Kidney (tissue), 13 donors: ENCODE measurements at regions not wholly inside any gene's neighbourhood (a gene's known extent, or its start where the extent isn't known, plus 50 kb on each side); places are given as distances from the start of the nearest gene placed in this dataset.

Source experiments
- DNase-seq, 5 donors: peaks; one replicate each; pipeline ENCODE4 v3.0.0-alpha.2; 2013 to 2020
- FAIRE-seq: peaks from 2 replicates; lab custom pipeline; 2012; peaks lifted over from hg19 to GRCh38; lab: Jason Lieb, UNC
- H3K27ac ChIP-seq, 2 donors: one replicate each; pipeline ENCODE4 v1.7.0; 2013; ENCODE audit warnings: low read depth in 2 of 2, low read length in 2 of 2, inconsistent platforms in 1 of 2
- H3K27me3 ChIP-seq: one replicate; pipeline ENCODE4 v1.7.1; 2013; ENCODE audit warnings: low read length, inconsistent platforms; ENCODE audit not compliant: control insufficient read depth, insufficient read depth
- H3K36me3 ChIP-seq, 3 donors: one replicate each; pipeline versions ENCODE4 v1.7.0 to v1.7.1; 2013; ENCODE audit warnings: low read length in 3 of 3, control low read depth in 1 of 3, inconsistent platforms in 1 of 3; ENCODE audit not compliant: insufficient read depth in 3 of 3, control insufficient read depth in 2 of 3
- H3K4me1 ChIP-seq, 3 donors: one replicate each; pipeline versions ENCODE4 v1.7.0 to v1.7.1; 2013; ENCODE audit warnings: low read length in 3 of 3, inconsistent platforms in 1 of 3, low read depth in 1 of 3; ENCODE audit not compliant: control insufficient read depth in 2 of 3, insufficient read depth in 2 of 3
- H3K4me3 ChIP-seq, 3 donors: one replicate each; pipeline versions ENCODE4 v1.7.0 to v1.8.1; 2013; ENCODE audit warnings: low read length in 3 of 3, control low read depth in 1 of 3, inconsistent platforms in 1 of 3
- H3K9ac ChIP-seq, 3 donors: one replicate each; pipeline versions ENCODE4 v1.7.0 to v1.7.1; 2013; ENCODE audit warnings: low read length in 3 of 3, control low read depth in 1 of 3, inconsistent platforms in 1 of 3
- H3K9me3 ChIP-seq, 3 donors: one replicate each; pipeline versions ENCODE4 v1.7.0 to v1.7.1; 2013; ENCODE audit warnings: low read length in 3 of 3, control low read depth in 1 of 3, inconsistent platforms in 1 of 3; ENCODE audit not compliant: control insufficient read depth in 2 of 3, insufficient read depth in 1 of 3
- intact Hi-C: fragments of 100-400 bp; cut with DNase I; formaldehyde crosslinking; loops from one replicate; pipeline ENCODE4 v1.11.1; 2022
- TF ChIP-seq, protein P1 (sequence below): IDR thresholded peaks from 3 replicates; pipeline ENCODE4 v1.5.1; 2012; ENCODE audit warnings: mild to moderate bottlenecking, moderate library complexity, borderline replicate concordance; ENCODE audit not compliant: insufficient read depth; ENCODE audit errors: extremely low read depth
- donor health status: control.
- donor health status: control.
- donor health status: control.
- donor health status: control.
- donor health status: control.
- donor health status: DM: yes; HTN: yes; CAD: no.
- donor health status: Normal renal cell carcinoma (clear cell type).

DNA sequence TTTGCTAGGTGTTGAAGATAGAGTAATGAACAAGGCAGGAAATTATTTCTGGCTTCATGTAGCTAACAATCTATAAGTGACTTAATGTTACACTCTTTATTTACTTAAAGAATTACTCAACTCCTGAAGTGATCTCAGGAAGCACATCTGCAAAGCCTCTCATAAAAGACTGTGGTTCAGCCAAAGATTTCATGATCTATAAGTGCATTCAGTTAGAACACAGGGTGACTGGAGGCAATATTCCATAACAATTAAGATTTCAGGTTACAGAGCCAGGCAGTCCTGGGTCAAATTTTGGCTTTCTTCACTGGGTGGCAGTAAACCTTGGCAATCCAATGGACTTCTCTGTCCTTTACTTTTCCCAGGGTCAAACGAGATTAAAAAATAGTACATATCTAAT is 204.0 kb downstream of the TPBG start:
- no peak for FAIRE-seq
- Histone ChIP-seq H3K27ac (no peak overlapping the region), H3K4me1 (no peaks in the 10 kb centered on the region), H3K9me3 (no peaks in the 10 kb centered on the region), H3K36me3 (no peaks in the 10 kb centered on the region), H3K4me3 (no peak overlapping the region), H3K27me3 (no peaks in the 10 kb centered on the region), H3K9ac (no peak overlapping the region)
- DNase-seq, result no peak
- intact Hi-C loops, result no loop called here
- TF ChIP-seq, protein P1, sequence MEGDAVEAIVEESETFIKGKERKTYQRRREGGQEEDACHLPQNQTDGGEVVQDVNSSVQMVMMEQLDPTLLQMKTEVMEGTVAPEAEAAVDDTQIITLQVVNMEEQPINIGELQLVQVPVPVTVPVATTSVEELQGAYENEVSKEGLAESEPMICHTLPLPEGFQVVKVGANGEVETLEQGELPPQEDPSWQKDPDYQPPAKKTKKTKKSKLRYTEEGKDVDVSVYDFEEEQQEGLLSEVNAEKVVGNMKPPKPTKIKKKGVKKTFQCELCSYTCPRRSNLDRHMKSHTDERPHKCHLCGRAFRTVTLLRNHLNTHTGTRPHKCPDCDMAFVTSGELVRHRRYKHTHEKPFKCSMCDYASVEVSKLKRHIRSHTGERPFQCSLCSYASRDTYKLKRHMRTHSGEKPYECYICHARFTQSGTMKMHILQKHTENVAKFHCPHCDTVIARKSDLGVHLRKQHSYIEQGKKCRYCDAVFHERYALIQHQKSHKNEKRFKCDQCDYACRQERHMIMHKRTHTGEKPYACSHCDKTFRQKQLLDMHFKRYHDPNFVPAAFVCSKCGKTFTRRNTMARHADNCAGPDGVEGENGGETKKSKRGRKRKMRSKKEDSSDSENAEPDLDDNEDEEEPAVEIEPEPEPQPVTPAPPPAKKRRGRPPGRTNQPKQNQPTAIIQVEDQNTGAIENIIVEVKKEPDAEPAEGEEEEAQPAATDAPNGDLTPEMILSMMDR, result no peak

- H3K27ac ChIP-seq, result no peak overlapping the region
Observed at GRCh38 chr6:82568290-82568993, 204.8 kb downstream of the TPBG start.

GRCh38 chr6:82569022-82569421 is 205.4 kb downstream of the TPBG start:
- DNase-seq, result no peak
- H3K27me3 ChIP-seq, result no peaks in the 10 kb centered on the region
- H3K9ac ChIP-seq, result no peak overlapping the region
- TF ChIP-seq, protein P1, result no peak
- FAIRE-seq, result no peak
- no peaks in the 10 kb centered on the region for H3K36me3 ChIP-seq
- intact Hi-C loops, result no loop called here
- no peak overlapping the region for H3K4me3 ChIP-seq
- no peaks in the 10 kb centered on the region for H3K9me3 ChIP-seq
- H3K4me1 ChIP-seq, result no peaks in the 10 kb centered on the region
- H3K27ac ChIP-seq, result no peak overlapping the region

More at GRCh38 chr6:82568290-82568993, 204.8 kb downstream of the TPBG start:
- Histone ChIP-seq H3K9me3 (no peaks in the 10 kb centered on the region), H3K27me3 (no peaks in the 10 kb centered on the region), H3K36me3 (no peaks in the 10 kb centered on the region), H3K9ac (no peak overlapping the region), H3K4me3 (no peak overlapping the region), H3K4me1 (no peaks in the 10 kb centered on the region)
- FAIRE-seq (no peak), DNase-seq (no peak)
- TF ChIP-seq, protein P1, result no peak
- intact Hi-C loops, result no loop called here
